Renal cortical epithelial cell (primary cell): ENCODE measurements at regions not wholly inside any gene's neighbourhood (a gene's known extent, or its start where the extent isn't known, plus 50 kb on each side); places are given as distances from the start of the nearest gene placed in this dataset.

Source experiments
- DNase-seq: peaks from one replicate; pipeline ENCODE4 v3.0.0-alpha.2; 2011; ENCODE audit warnings: low read depth

DNA sequence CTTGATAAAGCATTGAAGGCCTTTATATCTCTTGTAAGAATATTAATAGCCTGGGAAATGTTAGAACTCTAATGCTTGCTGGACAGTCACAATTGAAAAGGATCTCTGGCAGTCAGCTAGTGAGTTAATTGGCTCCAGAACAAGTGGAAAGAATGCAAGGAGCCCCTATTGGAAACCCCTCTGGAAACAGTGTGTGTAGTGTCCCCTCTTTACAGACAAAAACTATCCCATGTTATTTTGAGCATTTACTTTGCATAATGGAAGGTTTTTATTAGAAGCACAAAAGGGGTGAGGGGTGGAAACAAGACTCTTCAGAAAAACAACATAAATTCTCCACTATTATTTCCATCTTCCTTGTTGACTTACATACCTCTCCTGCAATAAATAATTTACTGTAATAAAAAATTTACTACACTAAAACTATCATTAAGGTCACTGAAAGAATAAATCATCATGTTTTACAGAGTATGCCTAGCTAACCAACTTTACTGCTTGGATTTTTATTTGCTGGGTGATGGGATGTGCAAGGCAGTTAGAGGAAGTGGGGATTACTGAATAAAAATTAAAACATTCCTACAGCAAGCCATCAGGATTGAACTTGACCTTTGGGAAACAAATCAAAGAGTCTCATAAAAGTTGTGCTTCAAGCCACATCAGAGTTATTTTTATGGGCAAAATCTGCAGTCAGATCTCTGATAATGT is 610.4 kb downstream of the TBC1D4 start:
- DNase-seq: peak; percentile 22

DNA sequence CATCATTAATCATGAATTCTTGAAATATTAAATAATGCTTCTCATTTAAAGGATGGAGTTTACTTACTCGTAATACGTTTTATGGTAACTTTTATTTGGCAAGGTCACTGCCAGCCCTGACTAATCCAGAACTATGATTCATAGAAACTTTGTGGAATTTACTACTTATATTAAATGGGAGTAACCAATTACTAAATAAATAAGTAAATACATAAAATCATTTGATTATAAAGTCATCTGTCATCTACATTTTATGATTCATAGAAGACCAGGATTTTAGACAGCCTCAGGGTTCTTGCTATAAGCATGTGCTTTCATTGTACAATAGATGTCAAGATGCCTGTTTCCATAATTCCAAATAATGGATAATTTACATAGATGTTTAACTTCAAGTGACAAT is 611.1 kb downstream of the TBC1D4 start:
- no peak for DNase-seq

DNA sequence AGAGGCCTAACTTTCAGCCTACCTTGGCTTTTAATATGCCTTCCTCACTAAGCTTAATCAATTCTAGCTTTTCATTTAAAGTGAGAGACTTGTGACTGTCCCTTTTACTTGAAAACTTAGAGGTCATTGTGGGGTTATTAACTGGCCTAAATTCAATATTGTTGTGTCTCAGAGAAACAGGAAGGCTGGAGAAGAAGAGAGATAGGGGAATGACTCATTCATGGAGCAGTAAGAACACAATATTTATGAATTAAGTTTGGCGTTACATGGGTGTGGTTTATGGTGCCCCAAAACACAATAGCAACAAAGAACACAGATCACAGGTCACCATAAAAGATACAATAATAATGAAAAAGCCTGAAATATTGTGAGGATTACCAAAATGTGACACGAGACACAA is 612.1 kb downstream of the TBC1D4 start:
- no peak for DNase-seq

DNA sequence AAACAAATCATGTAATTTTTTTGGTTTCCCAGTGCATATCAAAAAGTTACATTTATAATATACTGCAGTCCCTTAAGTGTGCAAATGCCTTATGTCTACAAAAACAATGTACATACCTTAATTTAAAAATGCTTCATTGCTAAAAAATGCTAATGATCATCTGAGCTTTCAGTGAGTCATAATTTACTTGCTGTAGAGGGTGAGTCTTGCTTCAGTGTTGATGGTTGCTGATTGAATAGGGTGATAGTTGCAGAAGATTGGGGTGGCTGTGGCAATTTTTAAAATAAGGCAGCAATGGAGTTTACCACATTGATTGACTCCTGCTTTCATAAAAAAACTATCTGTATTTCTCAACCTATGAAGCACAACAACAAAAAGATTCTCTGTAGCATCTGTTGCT is 613.9 kb downstream of the TBC1D4 start:
- DNase-seq: peak; percentile 16

DNA sequence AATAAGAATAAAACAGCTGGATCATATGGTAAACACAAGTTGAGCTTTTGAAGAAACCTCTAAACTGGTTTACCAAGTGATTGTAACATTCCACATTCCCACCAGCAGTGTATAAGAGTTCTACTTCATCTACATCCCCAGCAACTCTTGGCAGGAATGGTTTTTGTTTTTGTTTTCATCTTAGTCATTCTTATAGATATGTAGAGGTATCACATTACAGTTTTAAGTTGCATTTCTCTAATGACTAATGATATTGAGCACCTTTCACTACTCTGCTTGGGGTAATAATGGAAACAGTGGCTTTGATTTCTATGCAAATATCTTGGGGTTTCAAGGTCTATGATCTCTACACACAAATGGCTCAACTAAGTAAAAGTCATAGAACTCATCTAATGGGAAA is 614.5 kb downstream of the TBC1D4 start:
- peak; percentile 16 for DNase-seq

DNA sequence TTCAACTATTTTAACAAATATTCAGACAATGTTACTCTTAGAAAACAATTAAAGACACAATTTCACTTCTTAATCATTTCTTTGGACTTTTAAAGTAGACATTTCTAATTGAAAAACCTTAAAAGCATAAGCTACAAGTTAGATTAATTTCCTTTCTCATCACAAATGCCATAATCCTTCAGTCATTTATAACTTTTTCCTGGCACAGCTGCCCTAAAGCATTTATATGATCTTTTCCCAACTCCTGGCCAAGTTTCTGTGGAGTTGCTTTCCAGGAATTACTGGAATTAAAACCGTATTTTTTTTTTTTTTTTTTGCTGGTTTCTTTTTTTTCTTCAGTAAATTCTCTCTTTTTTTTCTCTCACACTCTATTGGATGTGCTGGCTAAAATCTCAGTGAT is 615.9 kb downstream of the TBC1D4 start:
- DNase-seq: no peak

DNA sequence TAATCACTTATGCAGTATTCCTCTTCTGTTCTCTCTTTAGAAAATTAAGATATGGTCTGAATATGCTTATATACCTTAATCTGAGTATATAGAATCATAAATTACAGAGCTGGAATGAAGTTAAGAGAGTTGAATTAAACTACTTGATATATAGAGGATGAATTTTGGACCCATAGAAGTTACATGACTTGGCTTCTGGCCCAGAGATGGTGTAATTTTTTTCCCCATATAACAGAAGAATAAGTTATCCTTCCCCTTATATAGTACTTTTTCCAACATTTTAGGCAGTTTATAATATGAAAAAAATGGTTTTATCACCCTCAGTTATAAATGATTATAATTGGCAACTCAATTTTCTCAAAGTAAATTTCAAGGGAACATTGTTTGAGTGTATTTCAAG is 616.3 kb downstream of the TBC1D4 start:
- no peak for DNase-seq

DNA sequence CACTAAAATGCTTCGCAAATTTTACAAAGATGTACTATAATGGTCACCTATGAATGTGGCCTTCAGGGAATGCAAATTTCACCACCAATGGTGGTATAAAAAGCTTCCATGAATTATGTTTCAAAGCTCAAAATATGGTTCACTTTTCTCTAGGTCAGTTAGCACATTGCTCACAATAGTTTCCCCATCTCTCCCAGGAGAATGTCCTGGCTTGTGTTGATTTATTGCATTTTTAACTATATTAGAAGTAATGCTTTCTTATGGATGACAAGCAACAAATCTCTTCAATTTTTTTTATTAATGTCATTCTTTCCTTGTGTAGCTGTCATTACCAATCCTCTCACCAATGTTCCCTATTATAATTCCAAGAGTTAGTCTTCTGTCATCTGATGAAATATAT is 621.2 kb downstream of the TBC1D4 start:
- no peak for DNase-seq

DNA sequence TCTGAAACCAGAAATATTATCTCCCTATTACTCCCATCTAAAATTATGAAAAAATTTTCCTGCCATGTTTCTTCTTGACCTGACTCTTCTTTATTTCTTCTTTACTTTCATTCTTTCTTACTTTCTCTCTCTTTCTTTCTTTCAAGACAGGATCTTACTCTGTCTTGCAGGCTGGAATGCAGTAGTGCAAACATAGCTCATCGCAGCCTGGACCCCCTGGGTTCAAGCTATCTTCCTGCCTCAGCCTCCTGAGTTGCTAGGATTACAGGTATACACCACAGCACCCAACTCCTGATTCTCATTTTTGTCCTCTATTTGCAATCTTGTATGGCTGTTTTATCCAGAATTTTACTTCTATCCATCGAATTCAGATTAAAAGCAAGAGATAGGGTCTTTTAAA is 631.1 kb downstream of the TBC1D4 start:
- DNase-seq: no peak

DNA sequence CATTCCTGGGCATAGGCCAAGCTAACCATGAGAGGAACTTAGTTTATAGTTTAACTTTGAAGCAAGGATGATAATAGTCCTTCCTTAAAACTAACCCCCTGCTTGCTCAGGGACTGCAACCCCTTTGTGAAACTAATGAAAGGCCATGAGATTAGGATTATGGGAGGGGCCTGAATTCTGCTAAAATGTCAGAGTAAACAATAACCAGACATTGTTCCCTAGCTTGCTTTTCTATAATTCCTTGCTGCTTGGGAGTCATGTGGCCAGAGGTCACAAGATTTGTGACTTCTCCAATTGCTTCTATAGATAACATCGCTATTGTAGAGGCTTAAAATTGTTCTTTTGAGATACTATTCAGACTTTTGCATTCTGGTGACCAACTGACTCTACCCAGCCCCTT is 634.0 kb downstream of the TBC1D4 start:
- no peak for DNase-seq

DNA sequence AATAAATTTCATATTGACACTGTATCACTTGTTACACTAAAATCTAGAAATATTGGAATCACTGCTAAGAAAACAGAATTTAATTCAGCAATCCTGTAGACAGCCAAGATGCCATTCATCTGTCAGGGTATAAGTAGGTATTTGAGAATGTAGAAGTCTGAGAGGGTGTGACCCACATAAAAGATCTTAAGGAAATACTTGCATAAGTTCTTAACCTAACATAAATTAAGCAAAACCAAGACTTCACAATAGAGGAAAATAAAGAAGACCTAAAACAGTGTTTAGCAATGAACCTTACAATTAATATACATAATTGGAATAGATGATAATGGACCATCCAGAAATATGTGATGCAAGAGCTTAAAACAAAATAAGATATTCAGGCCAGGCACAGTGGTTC is 636.2 kb downstream of the TBC1D4 start:
- no peak for DNase-seq

DNA sequence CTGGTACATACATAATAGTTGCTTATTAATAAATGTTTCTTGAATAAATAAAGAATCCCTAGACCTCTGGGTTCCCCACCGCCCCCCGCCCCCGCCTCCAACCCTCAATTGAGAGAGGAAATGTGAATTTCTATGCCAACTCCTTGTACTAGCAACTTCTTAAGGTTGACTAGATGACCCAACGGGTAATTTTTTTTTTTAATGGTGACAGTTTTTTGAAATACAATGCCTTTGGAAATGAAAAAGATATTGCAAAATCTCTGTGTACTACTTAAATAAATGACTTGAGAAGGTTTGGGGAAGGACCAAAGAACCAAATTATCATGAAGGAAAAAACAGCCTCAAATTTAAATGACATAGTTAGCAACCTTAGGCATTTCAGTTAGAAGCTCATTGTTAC is 640.3 kb downstream of the TBC1D4 start:
- DNase-seq: no peak

DNA sequence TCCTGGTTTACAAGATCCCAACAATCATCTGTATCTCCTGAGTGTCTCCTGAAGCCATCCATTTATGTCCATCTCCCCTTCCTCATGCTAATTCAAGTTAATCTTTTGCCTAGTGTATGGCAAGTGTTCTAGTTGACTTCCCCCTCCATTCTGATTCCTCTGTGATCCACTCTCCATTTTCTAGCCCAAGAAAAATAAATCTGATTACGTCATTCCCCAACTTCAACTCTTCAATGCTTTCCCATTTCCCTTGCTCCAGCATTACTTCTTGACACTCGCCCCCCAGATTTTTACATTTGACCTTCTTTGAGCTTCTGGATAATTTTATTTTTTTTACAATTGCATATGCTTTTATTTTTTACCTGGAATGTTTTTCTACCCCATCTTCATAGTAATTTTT is 640.8 kb downstream of the TBC1D4 start:
- no peak for DNase-seq

DNA sequence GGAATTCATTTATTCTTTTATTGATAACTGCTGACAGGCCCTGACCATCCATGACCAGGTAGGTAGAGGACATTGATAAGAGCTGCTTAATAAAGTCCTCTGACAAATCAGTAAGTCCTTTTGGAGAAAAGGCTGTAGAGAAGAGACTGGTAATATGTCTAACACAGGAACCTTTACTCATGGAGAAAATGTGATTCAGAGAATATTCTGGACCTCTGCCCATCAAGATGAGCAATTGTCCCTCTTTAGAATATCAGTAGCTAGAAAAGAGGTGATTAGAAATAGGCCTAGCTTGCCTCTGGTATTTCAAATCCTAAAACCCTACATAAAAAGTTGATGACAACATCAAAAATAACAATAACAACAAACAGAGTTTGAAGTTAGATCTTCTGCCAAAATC is 642.3 kb downstream of the TBC1D4 start:
- DNase-seq: peak; percentile 15

DNA sequence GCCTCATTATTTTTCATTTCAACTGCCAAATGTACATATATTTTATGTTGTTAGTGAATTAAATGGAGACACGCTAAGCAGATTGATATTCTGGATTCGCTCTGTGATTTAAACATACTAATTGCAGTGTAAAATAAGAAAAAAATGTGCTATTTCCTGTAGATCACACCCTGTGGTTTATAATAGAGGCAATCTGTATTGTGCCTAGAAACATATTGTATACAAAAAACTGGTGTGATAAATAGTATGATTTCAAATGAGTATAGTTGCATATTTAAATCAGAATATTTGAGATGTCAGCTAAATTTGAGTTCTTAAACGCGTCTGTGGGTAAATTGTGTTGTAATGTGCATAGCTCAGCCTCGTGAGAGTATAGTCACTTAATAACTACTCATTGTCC is 643.9 kb downstream of the TBC1D4 start:
- DNase-seq: no peak

DNA sequence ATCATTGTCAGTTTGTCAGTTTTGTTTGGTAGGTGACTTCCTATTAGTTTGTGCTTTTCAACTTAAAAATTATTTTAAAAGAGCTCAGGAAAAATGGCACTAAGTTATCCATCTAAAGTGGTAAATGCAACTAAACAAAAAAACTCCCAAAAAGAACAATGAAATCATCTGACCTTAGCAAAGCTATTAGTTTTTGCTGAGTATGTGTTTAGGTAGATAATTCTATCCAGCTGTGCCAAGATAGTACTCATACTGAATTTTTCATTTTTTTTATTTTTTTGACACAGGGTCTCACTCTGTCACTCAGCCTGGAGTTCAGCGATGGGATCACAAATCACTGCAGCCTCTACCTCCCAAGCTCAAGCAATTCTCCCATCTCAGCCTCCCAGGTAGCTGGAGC is 645.3 kb downstream of the TBC1D4 start:
- no peak for DNase-seq

DNA sequence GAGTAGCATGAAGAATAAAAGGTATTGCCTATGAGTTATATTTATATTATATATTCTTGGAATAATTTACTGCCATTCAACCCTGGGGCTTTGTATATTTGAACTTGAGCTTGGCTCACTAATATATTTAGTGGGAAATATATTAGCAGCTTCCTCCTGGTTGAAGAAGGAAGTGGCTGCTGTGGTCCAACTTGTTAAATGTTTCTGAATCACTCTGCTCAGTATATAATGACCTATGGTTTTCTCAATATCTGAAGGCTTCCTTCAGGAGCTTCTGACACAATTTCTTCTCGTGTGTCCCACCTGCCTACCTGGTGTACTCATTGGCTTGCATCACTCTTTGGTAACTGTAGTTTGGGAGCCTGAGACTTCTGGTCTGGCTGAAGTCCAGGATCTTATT is 646.4 kb downstream of the TBC1D4 start:
- no peak for DNase-seq

DNA sequence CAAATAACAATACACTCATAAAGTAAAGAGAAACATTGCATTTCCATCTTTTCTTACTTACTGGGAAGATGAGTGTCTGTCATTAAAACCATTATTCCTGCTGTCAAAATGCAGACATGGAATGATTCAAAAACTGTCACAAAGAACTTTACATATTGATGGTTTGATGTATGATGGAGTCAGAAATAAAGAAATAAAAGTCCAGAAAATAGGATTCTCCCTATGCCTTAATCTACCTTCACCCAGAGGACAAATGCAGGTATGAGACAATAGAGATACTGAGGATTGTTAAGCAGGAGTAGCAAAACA is 656.1 kb downstream of the TBC1D4 start:
- no peak for DNase-seq

DNA sequence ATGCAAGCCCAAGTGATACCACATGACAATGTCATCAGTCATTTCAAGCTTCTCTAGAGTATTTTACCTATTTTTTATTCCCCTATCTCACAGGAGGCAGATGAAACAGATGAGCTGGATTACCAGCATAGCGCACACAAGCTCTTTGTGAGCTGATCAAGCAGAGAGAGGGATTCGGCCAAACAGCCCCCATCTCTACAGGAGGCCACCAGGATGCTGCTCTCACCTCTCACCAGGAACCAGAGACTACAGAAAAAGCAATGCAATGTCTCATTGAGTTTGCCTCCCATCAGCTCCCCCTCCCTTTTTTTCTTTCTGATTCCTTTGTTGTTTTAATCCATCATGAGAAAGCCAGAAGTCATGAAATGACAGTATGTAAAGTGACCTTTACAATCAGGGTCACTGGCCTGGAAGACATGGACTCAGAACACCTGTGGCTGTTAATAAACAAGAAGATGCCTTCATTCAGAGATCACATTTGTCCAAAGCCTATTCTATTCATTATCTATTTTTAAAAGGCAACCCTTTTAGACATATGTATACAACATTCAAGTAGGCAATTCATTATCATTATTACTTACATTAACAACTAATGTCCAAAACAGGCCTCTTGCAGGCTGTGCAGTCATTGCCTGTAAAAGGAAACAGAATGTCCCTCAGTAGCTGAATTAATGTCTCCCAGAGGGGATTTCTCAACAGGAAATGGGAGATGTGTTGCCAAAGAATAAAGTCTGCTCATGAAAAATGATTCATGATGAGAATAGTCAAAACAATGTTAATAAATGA is 656.6 kb downstream of the TBC1D4 start:
- peak; percentile 92 for DNase-seq

DNA sequence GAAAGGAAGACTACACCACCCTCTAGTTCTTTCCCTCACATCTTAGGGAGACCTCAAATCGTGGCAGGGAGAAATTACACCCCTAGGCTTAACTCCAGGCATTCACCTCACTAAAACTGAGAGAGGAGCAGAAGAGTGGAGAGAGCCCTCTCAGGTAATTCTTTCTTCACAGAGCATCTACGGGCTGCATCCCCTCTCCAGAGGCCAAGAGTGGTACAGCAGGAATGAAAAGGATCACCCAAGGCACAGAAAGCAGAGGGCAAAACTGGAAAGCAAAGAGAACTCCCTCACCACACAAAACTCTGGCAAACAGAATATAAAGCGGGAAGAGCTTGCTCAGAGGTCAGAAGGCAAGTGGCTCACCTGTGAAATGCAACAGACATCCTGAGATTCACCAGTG is 661.2 kb downstream of the TBC1D4 start:
- no peak for DNase-seq

DNA sequence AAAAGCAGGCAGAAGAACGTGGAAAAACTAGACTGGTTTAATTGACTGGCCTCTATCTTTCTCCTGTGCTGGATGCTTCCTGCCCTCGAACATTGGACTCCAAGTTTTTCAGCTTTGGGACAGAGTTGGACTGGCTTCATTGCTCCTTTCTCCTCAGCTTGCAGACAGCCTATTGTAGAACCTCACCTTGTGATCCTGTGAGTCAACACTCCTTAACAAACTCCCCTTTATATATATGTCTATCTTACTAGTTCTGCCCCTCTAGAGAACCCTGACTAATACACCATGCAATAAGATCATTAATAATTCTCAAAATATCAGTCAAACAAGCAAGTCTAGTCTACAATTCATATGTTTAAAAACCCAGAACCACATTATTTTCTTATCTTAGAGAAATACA is 662.4 kb downstream of the TBC1D4 start:
- DNase-seq: peak; percentile 19

DNA sequence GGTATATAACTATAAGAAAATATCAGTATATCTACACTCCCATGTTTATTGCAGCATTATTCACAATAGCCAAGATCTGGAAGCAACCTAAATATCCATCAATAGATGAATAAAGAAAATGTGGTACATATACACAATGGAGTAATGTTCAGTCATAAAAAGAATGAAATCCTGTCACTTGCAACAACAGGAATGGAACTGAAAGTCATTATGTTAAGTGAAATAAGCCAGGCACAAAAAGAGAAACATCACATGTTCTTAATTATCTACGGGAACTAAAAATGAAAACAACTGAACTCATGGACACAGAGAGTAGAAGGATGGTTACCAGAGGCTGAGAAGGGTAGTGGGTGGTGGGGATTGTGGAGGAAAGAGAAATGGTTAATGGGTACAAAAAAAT is 665.2 kb downstream of the TBC1D4 start:
- DNase-seq: no peak

DNA sequence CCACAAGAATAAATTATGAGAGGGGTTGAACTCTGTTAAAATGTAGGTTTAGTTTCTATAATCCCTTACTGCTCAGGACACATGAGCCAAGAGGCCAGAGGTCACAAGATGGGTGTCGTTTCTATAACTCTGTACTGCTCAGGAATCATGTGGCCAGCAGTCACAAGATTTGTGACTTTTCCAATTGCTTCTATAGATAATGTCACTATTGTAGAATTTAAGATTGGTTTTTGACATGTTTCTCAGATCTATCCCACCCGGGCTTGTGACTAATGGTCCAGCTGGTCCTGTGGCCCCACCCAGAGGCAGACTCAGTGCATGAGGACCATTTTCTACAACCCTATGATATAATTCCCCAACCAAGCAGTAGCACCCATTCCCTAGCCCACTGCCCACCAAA is 662.0 kb upstream of the KLF12 start:
- DNase-seq: no peak

DNA sequence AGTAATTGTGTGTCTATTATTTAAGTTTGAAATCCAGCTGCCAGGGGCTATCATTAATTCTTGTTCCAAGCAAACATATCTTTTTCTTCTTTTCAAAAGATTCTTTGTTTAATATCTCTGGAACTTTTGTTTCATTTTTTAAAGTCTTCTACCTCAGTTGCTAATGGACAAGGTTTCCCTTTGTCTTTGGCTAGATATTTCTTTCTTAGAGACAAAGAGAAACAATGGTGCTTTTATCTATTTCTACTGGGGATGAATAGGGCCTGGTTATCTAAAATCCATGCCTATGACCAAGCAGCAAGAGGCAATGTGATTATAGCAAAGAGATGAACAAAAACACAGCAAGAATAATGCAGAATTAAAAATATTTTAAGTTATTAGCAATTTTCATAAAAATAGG is 661.3 kb upstream of the KLF12 start:
- no peak for DNase-seq
